H9 (cell line): ENCODE measurements at regions not wholly inside any gene's neighbourhood (a gene's known extent, or its start where the extent isn't known, plus 50 kb on each side); places are given as distances from the start of the nearest gene placed in this dataset.

Experiments
- DNase-seq: peaks from one replicate; pipeline ENCODE4 v3.0.0-alpha.2; 2017
- H2AFZ ChIP-seq: one replicate; pipeline ENCODE4 v1.6.1; 2013; ENCODE audit warnings: mild to moderate bottlenecking, low read length, control low read depth, moderate library complexity
- H2AK5ac ChIP-seq: 2 replicates; pipeline ENCODE4 v1.6.1; 2013; ENCODE audit warnings: low read length, control low read depth, mixed read lengths; ENCODE audit not compliant: insufficient read length
- H2BK120ac ChIP-seq: one replicate; pipeline ENCODE4 v1.6.1; 2013; ENCODE audit warnings: low read depth, mild to moderate bottlenecking, low read length, control low read depth, inconsistent platforms; ENCODE audit not compliant: poor library complexity, severe bottlenecking
- H2BK12ac ChIP-seq: 2 replicates; pipeline ENCODE4 v1.6.1; 2013; ENCODE audit warnings: low read length, control low read depth, mixed read lengths, low read depth; ENCODE audit not compliant: insufficient read length
- H2BK15ac ChIP-seq: 2 replicates; pipeline ENCODE4 v1.6.1; 2013; ENCODE audit warnings: low read depth, low read length, control low read depth
- H2BK20ac ChIP-seq: one replicate; pipeline ENCODE4 v1.6.1; 2013; ENCODE audit warnings: low read depth, mild to moderate bottlenecking, low read length, control low read depth, inconsistent platforms; ENCODE audit not compliant: poor library complexity, severe bottlenecking
- H2BK5ac ChIP-seq: 2 replicates; pipeline ENCODE4 v1.6.1; 2013; ENCODE audit warnings: low read length, control low read depth, mixed read lengths; ENCODE audit not compliant: insufficient read length
- H3K14ac ChIP-seq: 2 replicates; pipeline ENCODE4 v1.6.1; 2013; ENCODE audit warnings: low read length, control low read depth; ENCODE audit not compliant: insufficient read depth
- H3K18ac ChIP-seq: 2 replicates; pipeline ENCODE4 v1.6.1; 2013; ENCODE audit warnings: low read depth, mild to moderate bottlenecking, mixed read lengths, low read length, control low read depth; ENCODE audit not compliant: insufficient read length
- H3K23ac ChIP-seq: 2 replicates; pipeline ENCODE4 v1.6.1; 2013; ENCODE audit warnings: low read length, control low read depth, mixed read lengths, low read depth; ENCODE audit not compliant: insufficient read length
- H3K23me2 ChIP-seq: 2 replicates; pipeline ENCODE4 v1.6.1; 2013; ENCODE audit warnings: low read depth, mild to moderate bottlenecking, mixed read lengths, low read length, control low read depth; ENCODE audit not compliant: insufficient read length, poor library complexity, severe bottlenecking
- H3K27ac ChIP-seq: 2 replicates; pipeline ENCODE4 v1.5.1; 2013; ENCODE audit warnings: low read length, control low read depth, mixed read lengths, low read depth; ENCODE audit not compliant: insufficient read length
- H3K27me3 ChIP-seq: 2 replicates; pipeline ENCODE4 v1.6.1; 2013; ENCODE audit warnings: low read length, control low read depth, inconsistent platforms; ENCODE audit not compliant: insufficient read depth
- H3K4ac ChIP-seq: 2 replicates; pipeline ENCODE4 v1.6.1; 2013; ENCODE audit warnings: low read depth, mild to moderate bottlenecking, control low read depth, inconsistent platforms, low read length, moderate library complexity
- H3K4me1 ChIP-seq: 2 replicates; pipeline ENCODE4 v1.6.1; 2013; ENCODE audit warnings: low read length, control low read depth, inconsistent platforms; ENCODE audit not compliant: insufficient read depth
- H3K4me2 ChIP-seq: 2 replicates; pipeline ENCODE4 v1.6.1; 2013; ENCODE audit warnings: low read length, control low read depth, mixed read lengths; ENCODE audit not compliant: insufficient read length, insufficient read depth
- H3K56ac ChIP-seq: 2 replicates; pipeline ENCODE4 v1.6.1; 2013; ENCODE audit warnings: low read depth, mild to moderate bottlenecking, mixed read lengths, low read length, control low read depth; ENCODE audit not compliant: insufficient read length
- H3K79me1 ChIP-seq: 2 replicates; pipeline ENCODE4 v1.6.1; 2013; ENCODE audit warnings: low read depth, mild to moderate bottlenecking, moderate library complexity, low read length, control low read depth, inconsistent platforms; ENCODE audit not compliant: insufficient read depth, poor library complexity, severe bottlenecking
- H3K79me2 ChIP-seq: 2 replicates; pipeline ENCODE4 v1.6.1; 2013; ENCODE audit warnings: low read length, control low read depth, inconsistent platforms; ENCODE audit not compliant: insufficient read depth
- H3K9ac ChIP-seq: 2 replicates; pipeline ENCODE4 v1.6.1; 2013; ENCODE audit warnings: low read length, control low read depth, mixed read lengths; ENCODE audit not compliant: insufficient read length; ENCODE audit errors: extremely low read depth
- H3K9me3 ChIP-seq: one replicate; pipeline ENCODE4 v1.6.1; 2013; ENCODE audit warnings: low read depth, low read length, inconsistent platforms; ENCODE audit not compliant: control insufficient read depth
- H3T11ph ChIP-seq: one replicate; pipeline ENCODE4 v1.6.1; 2013; ENCODE audit warnings: mild to moderate bottlenecking, low read length, control low read depth, inconsistent platforms
- H4K20me1 ChIP-seq: one replicate; pipeline ENCODE4 v1.6.1; 2013; ENCODE audit not compliant: control insufficient read depth, insufficient read length, insufficient read depth
- H4K5ac ChIP-seq: 2 replicates; pipeline ENCODE4 v1.6.1; 2013; ENCODE audit warnings: low read depth, mild to moderate bottlenecking, mixed read lengths, low read length, control low read depth; ENCODE audit not compliant: insufficient read length
- H4K8ac ChIP-seq: replicated peaks from 2 replicates; pipeline ENCODE4 v1.6.1; 2013; ENCODE audit warnings: low read length, control low read depth, mixed read lengths, low read depth; ENCODE audit not compliant: insufficient read length
- H4K91ac ChIP-seq: 2 replicates; pipeline ENCODE4 v1.6.1; 2013; ENCODE audit warnings: low read depth, mild to moderate bottlenecking, moderate library complexity, mixed read lengths, low read length, control low read depth; ENCODE audit not compliant: insufficient read length
- H3K27ac Mint-ChIP-seq, 3 experiments: 2 replicates in 2 of 3; 3 replicates in 1 of 3; pipeline ENCODE4 v1.8.0; 2020 to 2021; ENCODE audit warnings: mixed read lengths in 3 of 3, mild to moderate bottlenecking in 1 of 3, moderate library complexity in 1 of 3
- H3K27me3 Mint-ChIP-seq: 2 replicates; pipeline ENCODE4 v1.8.0; 2021; ENCODE audit warnings: low read depth, mild to moderate bottlenecking, moderate library complexity, mixed read lengths
- H3K36me3 Mint-ChIP-seq, 3 experiments: 2 replicates in 2 of 3; 3 replicates in 1 of 3; pipeline ENCODE4 v1.8.0; 2020 to 2021; ENCODE audit warnings: low read depth in 3 of 3, mixed read lengths in 3 of 3; ENCODE audit not compliant: insufficient read depth in 1 of 3
- H3K4me1 Mint-ChIP-seq, 2 experiments: 2 replicates each; pipeline ENCODE4 v1.8.0; 2020; ENCODE audit warnings: mixed read lengths in 2 of 2
- H3K4me3 Mint-ChIP-seq, 2 experiments: 2 replicates in 1 of 2; 3 replicates in 1 of 2; pipeline ENCODE4 v1.8.0; 2020 to 2021; ENCODE audit warnings: mild to moderate bottlenecking in 2 of 2, mixed read lengths in 2 of 2, moderate library complexity in 1 of 2
- H3K9me3 Mint-ChIP-seq, 2 experiments: 2 replicates in 1 of 2; 3 replicates in 1 of 2; pipeline ENCODE4 v1.8.0; 2020; ENCODE audit warnings: mild to moderate bottlenecking in 2 of 2, mixed read lengths in 2 of 2, moderate library complexity in 1 of 2
- WGBS: extraction: QIAGEN DNeasy Blood & Tissue Kit; methylation state at CpG from one replicate; pipeline ENCODE4 v1.1.7; 2013; ENCODE audit warnings: missing lambda C conversion rate, low lambda C conversion rate, mixed read lengths; ENCODE audit not compliant: insufficient read length; ENCODE audit errors: extremely low coverage; 5-methylcytosine and 5-hydroxymethylcytosine counted together
- TF ChIP-seq, protein P1 (sequence below): fragments of 200-600 bp; sonication (generic); conservative IDR thresholded peaks from 3 replicates; pipeline ENCODE4 v1.8.0; 2021; ENCODE audit warnings: antibody characterized with exemption, mild to moderate bottlenecking

GRCh38 chr12:115405471-115405860 lies 721.5 kb upstream of the TBX3 start:
- TF ChIP-seq, protein P1, sequence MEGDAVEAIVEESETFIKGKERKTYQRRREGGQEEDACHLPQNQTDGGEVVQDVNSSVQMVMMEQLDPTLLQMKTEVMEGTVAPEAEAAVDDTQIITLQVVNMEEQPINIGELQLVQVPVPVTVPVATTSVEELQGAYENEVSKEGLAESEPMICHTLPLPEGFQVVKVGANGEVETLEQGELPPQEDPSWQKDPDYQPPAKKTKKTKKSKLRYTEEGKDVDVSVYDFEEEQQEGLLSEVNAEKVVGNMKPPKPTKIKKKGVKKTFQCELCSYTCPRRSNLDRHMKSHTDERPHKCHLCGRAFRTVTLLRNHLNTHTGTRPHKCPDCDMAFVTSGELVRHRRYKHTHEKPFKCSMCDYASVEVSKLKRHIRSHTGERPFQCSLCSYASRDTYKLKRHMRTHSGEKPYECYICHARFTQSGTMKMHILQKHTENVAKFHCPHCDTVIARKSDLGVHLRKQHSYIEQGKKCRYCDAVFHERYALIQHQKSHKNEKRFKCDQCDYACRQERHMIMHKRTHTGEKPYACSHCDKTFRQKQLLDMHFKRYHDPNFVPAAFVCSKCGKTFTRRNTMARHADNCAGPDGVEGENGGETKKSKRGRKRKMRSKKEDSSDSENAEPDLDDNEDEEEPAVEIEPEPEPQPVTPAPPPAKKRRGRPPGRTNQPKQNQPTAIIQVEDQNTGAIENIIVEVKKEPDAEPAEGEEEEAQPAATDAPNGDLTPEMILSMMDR, result no peak
- WGBS, result no CpG with 5 or more reads among the region's 4 CpGs
- H3K79me2 ChIP-seq, result no peaks in the 10 kb centered on the region
- H3K27me3 ChIP-seq, result no peaks in the 10 kb centered on the region; the same call in 1 of the 2 replicates
- H2BK12ac ChIP-seq, result no peak overlapping the region
- H2BK120ac ChIP-seq, result no peak overlapping the region
- H3T11ph ChIP-seq, result no peak overlapping the region
- no peak overlapping the region for H4K91ac ChIP-seq
- Mint-ChIP-seq H3K9me3 (no peaks in the 10 kb centered on the region), H3K27ac (no peak overlapping the region), H3K27me3 (peaks cover 4% of the 10 kb centered on the region), H3K36me3 (no peaks in the 10 kb centered on the region), H3K4me1 (peaks cover 8% of the 10 kb centered on the region in 2 experiments), H3K4me3 (no peak overlapping the region)
- H2BK20ac ChIP-seq, result no peak overlapping the region
- no peak overlapping the region for H4K8ac ChIP-seq
- no peak overlapping the region for H3K18ac ChIP-seq
- no peaks in the 10 kb centered on the region for H3K79me1 ChIP-seq
- no peak overlapping the region for H3K27ac ChIP-seq
- H3K4ac ChIP-seq, result no peak overlapping the region
- H3K23me2 ChIP-seq, result no peaks in the 10 kb centered on the region
- no peak overlapping the region for H3K14ac ChIP-seq
- no peaks in the 10 kb centered on the region for H3K9me3 ChIP-seq
- no peak for DNase-seq
- no peak overlapping the region for H2AK5ac ChIP-seq
- H4K20me1 ChIP-seq, result no peaks in the 10 kb centered on the region
- no peak overlapping the region for H2BK15ac ChIP-seq
- H3K9ac ChIP-seq, result no peak overlapping the region
- no peak overlapping the region for H3K56ac ChIP-seq
- no peak overlapping the region for H2AFZ ChIP-seq
- no peak overlapping the region for H4K5ac ChIP-seq
- H3K23ac ChIP-seq, result no peak overlapping the region
- H3K4me1 ChIP-seq, result no peaks in the 10 kb centered on the region
- H3K4me2 ChIP-seq, result no peak overlapping the region
- no peak overlapping the region for H2BK5ac ChIP-seq
